NCI-H2196 (cell line): ENCODE measurements at regions not wholly inside any gene's neighbourhood (a gene's known extent, or its start where the extent isn't known, plus 50 kb on each side); places are given as distances from the start of the nearest gene placed in this dataset.
"Not testable (repeated sequence)": the region's sequence is repeated elsewhere in the genome, so short reads cannot be mapped to it uniquely, and the experiment has no call there.

Source experiments
- DNase-seq: peaks from one replicate; lab custom pipeline; 2025; ENCODE audit not compliant: unreplicated experiment; lab: John Stamatoyannopoulos, UW

- no peak for DNase-seq
Observed at GRCh38 chr2:13158466-13158865, 441.7 kb downstream of the TRIB2 start.

- no peak for DNase-seq
Observed at GRCh38 chr2:13180729-13181128, 464.0 kb downstream of the TRIB2 start.

GRCh38 chr2:13193075-13193474, 476.3 kb downstream of the TRIB2 start:
- DNase-seq, result no peak

GRCh38 chr2:13193900-13194299, 477.2 kb downstream of the TRIB2 start:
- DNase-seq, result peak; percentile 4

GRCh38 chr2:13195270-13195669, 478.5 kb downstream of the TRIB2 start:
- DNase-seq, result no peak

- no peak for DNase-seq
Observed at GRCh38 chr2:13197248-13197647, 480.5 kb downstream of the TRIB2 start.

GRCh38 chr2:13201924-13202323, 485.2 kb downstream of the TRIB2 start:
- DNase-seq, result no peak

- DNase-seq, result no peak
Observed at GRCh38 chr2:13212115-13212514, 495.4 kb downstream of the TRIB2 start.

GRCh38 chr2:13218205-13218604, 501.5 kb downstream of the TRIB2 start:
- no peak for DNase-seq

GRCh38 chr2:13227578-13227977, 510.8 kb downstream of the TRIB2 start:
- DNase-seq, result peak; percentile 25

- DNase-seq, result no peak
Observed at GRCh38 chr2:13230221-13230620, 513.5 kb downstream of the TRIB2 start.

GRCh38 chr2:13240061-13240460, 523.3 kb downstream of the TRIB2 start:
- DNase-seq, result no peak

GRCh38 chr2:13240789-13241487, 524.2 kb downstream of the TRIB2 start:
- DNase-seq, result no peak

GRCh38 chr2:13252615-13253014, 535.9 kb downstream of the TRIB2 start:
- DNase-seq, result no peak

GRCh38 chr2:13255485-13255884, 538.7 kb downstream of the TRIB2 start:
- DNase-seq, result no peak

GRCh38 chr2:13260402-13260801, 543.7 kb downstream of the TRIB2 start:
- no peak for DNase-seq

- no peak for DNase-seq
Observed at GRCh38 chr2:13266166-13266565, 549.4 kb downstream of the TRIB2 start.

GRCh38 chr2:13284688-13285087, 568.0 kb downstream of the TRIB2 start:
- no peak for DNase-seq

GRCh38 chr2:13289310-13289709, 572.6 kb downstream of the TRIB2 start:
- DNase-seq, result no peak

GRCh38 chr2:13308478-13308805, 591.7 kb downstream of the TRIB2 start:
- DNase-seq, result not testable (repeated sequence)

GRCh38 chr2:13308989-13309388, 592.3 kb downstream of the TRIB2 start:
- no peak for DNase-seq

GRCh38 chr2:13332060-13332459, 615.3 kb downstream of the TRIB2 start:
- DNase-seq, result no peak

GRCh38 chr2:13334071-13334470, 617.3 kb downstream of the TRIB2 start:
- not testable (repeated sequence) for DNase-seq
